ENCODE measurements at regions not wholly inside any gene's neighbourhood (a gene's known extent, or its start where the extent isn't known, plus 50 kb on each side); places are given as distances from the start of the nearest gene placed in this dataset.

GRCh38 chr3:40751666-40752065 lies 226.9 kb downstream of the ZNF621 start:
- Histone ChIP-seq H3K27me3 (ENCODE audit: insufficient read depth, low read length) (no peaks in the 10 kb centered on the region), H2AFZ (ENCODE audit: low read depth, low read length) (no peak overlapping the region), H3K79me2 (ENCODE audit: insufficient read depth, low read length) (no peaks in the 10 kb centered on the region), H3K4me1 (ENCODE audit: insufficient read depth, low read length) (no peaks in the 10 kb centered on the region), H3K9ac (ENCODE audit: low read length) (no peak overlapping the region), H3K36me3 (ENCODE audit: insufficient read depth, low read length) (no peaks in the 10 kb centered on the region), H4K20me1 (ENCODE audit: insufficient read depth, low read length) (no peaks in the 10 kb centered on the region), H3K4me3 (ENCODE audit: insufficient read depth, low read depth, low read length) (no peak overlapping the region), H3K27ac (ENCODE audit: low read depth, low read length) (no peak overlapping the region), H3K9me3 (ENCODE audit: insufficient read depth, low read depth, low read length) (no peaks in the 10 kb centered on the region), H3K4me2 (ENCODE audit: low read length) (no peak overlapping the region)
- peaks cover 29% of the 10 kb centered on the region for H3K27me3 Mint-ChIP-seq (ENCODE audit: low read depth, unreplicated experiment)
- DNase-seq (ENCODE audit: low read depth), result no peak
- TF ChIP-seq CTCF (IDR thresholded peaks at IDR 0.05; ENCODE audit: insufficient read depth, low read depth, low read length) (no peak), EZH2 (IDR thresholded peaks at IDR 0.05; ENCODE audit: insufficient read depth, low read length) (no peak)
- no peak overlapping the region for H3K4me3 Mint-ChIP-seq (ENCODE audit: unreplicated experiment)
- peaks cover 7% of the 10 kb centered on the region for H3K9me3 Mint-ChIP-seq (ENCODE audit: unreplicated experiment)
- H3K36me3 Mint-ChIP-seq (ENCODE audit: low read depth, unreplicated experiment), result no peaks in the 10 kb centered on the region
- H3K27ac Mint-ChIP-seq (ENCODE audit: unreplicated experiment), result no peak overlapping the region
- no peaks in the 10 kb centered on the region for H3K4me1 Mint-ChIP-seq (ENCODE audit: low read depth, unreplicated experiment)
- FAIRE-seq, result no peak

GRCh38 chr3:40752492-40752891 lies 227.7 kb downstream of the ZNF621 start:
- Mint-ChIP-seq H3K36me3 (ENCODE audit: low read depth, unreplicated experiment) (no peaks in the 10 kb centered on the region), H3K27me3 (ENCODE audit: low read depth, unreplicated experiment) (peaks cover 29% of the 10 kb centered on the region), H3K9me3 (ENCODE audit: unreplicated experiment) (peaks cover 7% of the 10 kb centered on the region), H3K4me1 (ENCODE audit: low read depth, unreplicated experiment) (no peaks in the 10 kb centered on the region), H3K27ac (ENCODE audit: unreplicated experiment) (no peak overlapping the region), H3K4me3 (ENCODE audit: unreplicated experiment) (no peak overlapping the region)
- no peaks in the 10 kb centered on the region for H3K36me3 ChIP-seq (ENCODE audit: insufficient read depth, low read length)
- no peak overlapping the region for H3K9ac ChIP-seq (ENCODE audit: low read length)
- FAIRE-seq, result no peak
- H3K79me2 ChIP-seq (ENCODE audit: insufficient read depth, low read length), result no peaks in the 10 kb centered on the region
- no peaks in the 10 kb centered on the region for H4K20me1 ChIP-seq (ENCODE audit: insufficient read depth, low read length)
- no peak for DNase-seq (ENCODE audit: low read depth)
- H3K4me2 ChIP-seq (ENCODE audit: low read length), result no peak overlapping the region
- H3K4me1 ChIP-seq (ENCODE audit: insufficient read depth, low read length), result no peaks in the 10 kb centered on the region
- H3K27me3 ChIP-seq (ENCODE audit: insufficient read depth, low read length), result no peaks in the 10 kb centered on the region
- H3K9me3 ChIP-seq (ENCODE audit: insufficient read depth, low read depth, low read length), result no peaks in the 10 kb centered on the region
- no peak overlapping the region for H3K4me3 ChIP-seq (ENCODE audit: insufficient read depth, low read depth, low read length)
- no peak overlapping the region for H2AFZ ChIP-seq (ENCODE audit: low read depth, low read length)
- TF ChIP-seq CTCF (IDR thresholded peaks at IDR 0.05; ENCODE audit: insufficient read depth, low read depth, low read length), result no peak
- no peak for TF ChIP-seq EZH2 (IDR thresholded peaks at IDR 0.05; ENCODE audit: insufficient read depth, low read length)
- H3K27ac ChIP-seq (ENCODE audit: low read depth, low read length), result no peak overlapping the region

- no peak overlapping the region for H2AFZ ChIP-seq (ENCODE audit: low read depth, low read length)
- Mint-ChIP-seq H3K36me3 (ENCODE audit: low read depth, unreplicated experiment) (no peaks in the 10 kb centered on the region), H3K27ac (ENCODE audit: unreplicated experiment) (no peak overlapping the region), H3K4me3 (ENCODE audit: unreplicated experiment) (no peak overlapping the region), H3K9me3 (ENCODE audit: unreplicated experiment) (peaks cover 7% of the 10 kb centered on the region), H3K4me1 (ENCODE audit: low read depth, unreplicated experiment) (no peaks in the 10 kb centered on the region), H3K27me3 (ENCODE audit: low read depth, unreplicated experiment) (peaks cover 22% of the 10 kb centered on the region)
- no peaks in the 10 kb centered on the region for H4K20me1 ChIP-seq (ENCODE audit: insufficient read depth, low read length)
- TF ChIP-seq CTCF (IDR thresholded peaks at IDR 0.05; ENCODE audit: insufficient read depth, low read depth, low read length) (no peak), EZH2 (IDR thresholded peaks at IDR 0.05; ENCODE audit: insufficient read depth, low read length) (no peak)
- H3K79me2 ChIP-seq (ENCODE audit: insufficient read depth, low read length), result no peaks in the 10 kb centered on the region
- no peaks in the 10 kb centered on the region for H3K4me1 ChIP-seq (ENCODE audit: insufficient read depth, low read length)
- FAIRE-seq (no peak), DNase-seq (ENCODE audit: low read depth) (no peak)
- H3K9me3 ChIP-seq (ENCODE audit: insufficient read depth, low read depth, low read length), result no peaks in the 10 kb centered on the region
- H3K9ac ChIP-seq (ENCODE audit: low read length), result no peak overlapping the region
- H3K4me2 ChIP-seq (ENCODE audit: low read length), result no peak overlapping the region
- no peak overlapping the region for H3K4me3 ChIP-seq (ENCODE audit: insufficient read depth, low read depth, low read length)
- H3K27ac ChIP-seq (ENCODE audit: low read depth, low read length), result no peak overlapping the region
- no peaks in the 10 kb centered on the region for H3K27me3 ChIP-seq (ENCODE audit: insufficient read depth, low read length)
- H3K36me3 ChIP-seq (ENCODE audit: insufficient read depth, low read length), result no peaks in the 10 kb centered on the region
Measured at GRCh38 chr3:40753291-40753770, 228.6 kb downstream of the ZNF621 start.
